B cell (primary cell): ENCODE measurements at regions not wholly inside any gene's neighbourhood (a gene's known extent, or its start where the extent isn't known, plus 50 kb on each side); places are given as distances from the start of the nearest gene placed in this dataset.

Source experiments
- EZH2 ChIP-seq: IDR thresholded peaks from 2 replicates; pipeline ENCODE4 v1.6.1; 2012; ENCODE audit warnings: borderline replicate concordance, low read depth, mild to moderate bottlenecking, moderate library complexity, low read length; ENCODE audit not compliant: insufficient read depth, poor library complexity, severe bottlenecking
- TF ChIP-seq, protein P1 (sequence below): fragments of 200-600 bp; IDR thresholded peaks from one replicate; pipeline ENCODE4 v1.8.0; 2022; ENCODE audit warnings: antibody characterized with exemption, mild to moderate bottlenecking

DNA sequence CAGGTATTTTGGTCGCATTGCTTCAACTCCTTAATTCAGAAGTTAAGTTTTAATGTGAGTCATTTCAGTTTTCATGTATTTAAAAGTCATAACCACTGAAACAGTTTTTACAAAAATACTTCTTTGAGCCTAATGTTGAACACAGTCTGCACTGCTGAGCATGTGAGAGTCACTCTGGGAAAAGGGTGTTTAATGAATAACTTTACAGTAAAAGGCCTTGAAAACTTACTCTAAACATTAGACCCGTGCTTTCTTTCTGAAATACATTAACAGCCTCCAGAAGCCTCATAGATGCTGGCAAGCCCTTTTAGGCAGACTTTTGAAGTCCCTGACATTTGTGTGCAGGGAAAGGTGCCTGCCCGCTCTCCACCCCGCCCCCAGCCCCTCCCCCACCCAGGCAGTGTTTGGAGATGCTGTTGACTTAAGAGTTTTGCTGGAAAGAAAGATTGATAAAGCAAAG, 68.9 kb upstream of the NR2F2 start:
- no peak for TF ChIP-seq EZH2
- TF ChIP-seq, protein P1, sequence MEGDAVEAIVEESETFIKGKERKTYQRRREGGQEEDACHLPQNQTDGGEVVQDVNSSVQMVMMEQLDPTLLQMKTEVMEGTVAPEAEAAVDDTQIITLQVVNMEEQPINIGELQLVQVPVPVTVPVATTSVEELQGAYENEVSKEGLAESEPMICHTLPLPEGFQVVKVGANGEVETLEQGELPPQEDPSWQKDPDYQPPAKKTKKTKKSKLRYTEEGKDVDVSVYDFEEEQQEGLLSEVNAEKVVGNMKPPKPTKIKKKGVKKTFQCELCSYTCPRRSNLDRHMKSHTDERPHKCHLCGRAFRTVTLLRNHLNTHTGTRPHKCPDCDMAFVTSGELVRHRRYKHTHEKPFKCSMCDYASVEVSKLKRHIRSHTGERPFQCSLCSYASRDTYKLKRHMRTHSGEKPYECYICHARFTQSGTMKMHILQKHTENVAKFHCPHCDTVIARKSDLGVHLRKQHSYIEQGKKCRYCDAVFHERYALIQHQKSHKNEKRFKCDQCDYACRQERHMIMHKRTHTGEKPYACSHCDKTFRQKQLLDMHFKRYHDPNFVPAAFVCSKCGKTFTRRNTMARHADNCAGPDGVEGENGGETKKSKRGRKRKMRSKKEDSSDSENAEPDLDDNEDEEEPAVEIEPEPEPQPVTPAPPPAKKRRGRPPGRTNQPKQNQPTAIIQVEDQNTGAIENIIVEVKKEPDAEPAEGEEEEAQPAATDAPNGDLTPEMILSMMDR, result no peak
